ENCODE measurements at regions not wholly inside any gene's neighbourhood (a gene's known extent, or its start where the extent isn't known, plus 50 kb on each side); places are given as distances from the start of the nearest gene placed in this dataset.

GRCh38 chr5:167658889-167659288 is 632.6 kb upstream of the WWC1 start:
- Histone ChIP-seq H3K9me3 (ENCODE audit: control insufficient read depth in 3 of 3, low read length in 3 of 3) (no peaks in the 10 kb centered on the region), H3K4me3 (ENCODE audit: low read length in 3 of 3) (no peak overlapping the region), H3K27ac (ENCODE audit: low read depth, low read length) (no peak overlapping the region)

DNA sequence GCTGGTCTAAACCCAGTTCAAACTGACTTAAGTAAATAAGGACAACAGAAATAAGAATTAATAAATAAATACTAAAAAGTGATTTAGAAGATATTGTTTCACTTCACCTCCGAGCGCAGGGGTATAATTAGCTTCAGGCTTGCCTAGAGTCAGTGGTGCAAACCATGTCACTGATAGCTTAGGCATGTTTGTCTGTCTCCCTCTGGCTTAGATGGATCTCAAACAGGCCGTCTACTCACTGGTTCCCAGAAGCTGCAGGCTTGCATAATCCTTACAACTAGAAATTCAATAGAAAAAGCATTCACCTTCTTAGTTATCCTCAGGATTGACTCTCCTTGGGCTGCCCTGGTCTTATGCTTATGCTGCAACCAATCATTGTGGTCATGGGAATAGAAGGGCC is 629.8 kb upstream of the WWC1 start:
- Histone ChIP-seq H3K9me3 (ENCODE audit: control insufficient read depth in 3 of 3, low read length in 3 of 3) (no peaks in the 10 kb centered on the region), H3K27me3 (ENCODE audit: control insufficient read depth in 3 of 3, insufficient read depth in 3 of 3, low read length in 3 of 3) (no peaks in the 10 kb centered on the region), H3K9ac (ENCODE audit: low read depth in 1 of 3, low read length in 3 of 3) (no peak overlapping the region), H3K27ac (ENCODE audit: low read depth, low read length) (no peak overlapping the region), H3K36me3 (ENCODE audit: control insufficient read depth in 3 of 3, insufficient read depth in 3 of 3, low read length in 3 of 3) (no peaks in the 10 kb centered on the region), H3K4me3 (ENCODE audit: low read length in 3 of 3) (no peak overlapping the region), H3K4me1 (ENCODE audit: control insufficient read depth in 3 of 3, insufficient read depth in 3 of 3, low read length in 3 of 3) (no peaks in the 10 kb centered on the region)

More at GRCh38 chr5:167658889-167659288, 632.6 kb upstream of the WWC1 start:
- Histone ChIP-seq H3K9ac (ENCODE audit: low read depth in 1 of 3, low read length in 3 of 3) (no peak overlapping the region), H3K4me1 (ENCODE audit: control insufficient read depth in 3 of 3, insufficient read depth in 3 of 3, low read length in 3 of 3) (no peaks in the 10 kb centered on the region), H3K27me3 (ENCODE audit: control insufficient read depth in 3 of 3, insufficient read depth in 3 of 3, low read length in 3 of 3) (no peaks in the 10 kb centered on the region), H3K36me3 (ENCODE audit: control insufficient read depth in 3 of 3, insufficient read depth in 3 of 3, low read length in 3 of 3) (no peaks in the 10 kb centered on the region)

- Histone ChIP-seq H3K4me3 (ENCODE audit: low read length in 3 of 3) (no peak overlapping the region), H3K4me1 (ENCODE audit: control insufficient read depth in 3 of 3, insufficient read depth in 3 of 3, low read length in 3 of 3) (no peaks in the 10 kb centered on the region)
Measured at GRCh38 chr5:167664222-167664804, 627.1 kb upstream of the WWC1 start.

DNA sequence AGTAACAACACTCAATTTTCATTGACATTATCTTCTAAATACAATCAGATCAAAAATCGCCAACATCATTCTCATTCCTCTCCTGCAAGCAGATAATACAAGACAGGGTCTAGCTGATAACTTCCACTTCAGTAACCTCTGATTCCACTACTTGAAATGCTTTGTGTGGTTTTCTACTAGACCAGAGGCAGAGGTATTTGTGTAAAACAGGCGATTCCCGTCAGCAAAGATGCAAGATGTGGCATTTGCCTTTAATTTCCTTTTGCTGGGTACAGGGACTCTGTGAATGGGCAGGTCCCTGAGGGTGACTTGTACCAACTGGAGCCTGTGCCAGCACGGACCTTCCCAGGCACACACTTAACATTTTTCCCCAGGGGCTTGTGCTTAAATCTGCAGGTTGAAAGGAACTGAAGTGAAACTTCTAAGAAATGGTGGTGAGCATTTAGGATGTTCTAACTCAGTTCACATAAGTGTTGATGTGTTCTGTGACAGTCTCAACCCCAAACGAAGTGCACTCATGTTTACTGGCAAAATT is 625.5 kb upstream of the WWC1 start:
- no peak overlapping the region for H3K9ac ChIP-seq (ENCODE audit: low read depth in 1 of 3, low read length in 3 of 3)
- no peak overlapping the region for H3K27ac ChIP-seq (ENCODE audit: low read depth, low read length)
- no peaks in the 10 kb centered on the region for H3K9me3 ChIP-seq (ENCODE audit: control insufficient read depth in 3 of 3, low read length in 3 of 3)
- no peak overlapping the region for H3K4me3 ChIP-seq (ENCODE audit: low read length in 3 of 3)
- no peaks in the 10 kb centered on the region for H3K36me3 ChIP-seq (ENCODE audit: control insufficient read depth in 3 of 3, insufficient read depth in 3 of 3, low read length in 3 of 3)
- H3K27me3 ChIP-seq (ENCODE audit: control insufficient read depth in 3 of 3, insufficient read depth in 3 of 3, low read length in 3 of 3) = no peaks in the 10 kb centered on the region
- no peaks in the 10 kb centered on the region for H3K4me1 ChIP-seq (ENCODE audit: control insufficient read depth in 3 of 3, insufficient read depth in 3 of 3, low read length in 3 of 3)

More at GRCh38 chr5:167664222-167664804, 627.1 kb upstream of the WWC1 start:
- Histone ChIP-seq H3K27me3 (ENCODE audit: control insufficient read depth in 3 of 3, insufficient read depth in 3 of 3, low read length in 3 of 3) (no peaks in the 10 kb centered on the region), H3K36me3 (ENCODE audit: control insufficient read depth in 3 of 3, insufficient read depth in 3 of 3, low read length in 3 of 3) (no peaks in the 10 kb centered on the region), H3K27ac (ENCODE audit: low read depth, low read length) (no peak overlapping the region), H3K9ac (ENCODE audit: low read depth in 1 of 3, low read length in 3 of 3) (no peak overlapping the region), H3K9me3 (ENCODE audit: control insufficient read depth in 3 of 3, low read length in 3 of 3) (no peaks in the 10 kb centered on the region)

DNA sequence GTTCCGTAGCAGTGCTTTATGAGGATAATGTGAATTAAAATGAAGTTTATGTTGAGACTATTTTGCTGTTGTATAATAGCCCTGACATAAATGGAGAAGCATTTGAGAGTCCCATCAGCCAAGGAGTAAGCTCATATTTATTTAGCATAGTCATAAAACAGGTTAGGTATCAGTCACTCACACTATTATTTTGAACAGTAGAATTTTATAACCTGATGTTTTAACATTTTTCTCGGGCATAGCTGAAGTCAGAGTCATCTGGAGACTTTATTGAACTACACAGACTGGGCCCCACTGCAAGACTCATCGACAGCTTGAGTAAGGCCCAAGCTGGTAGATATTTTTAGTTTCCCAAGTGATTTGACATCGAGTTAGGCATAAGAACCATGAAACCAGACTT is 620.3 kb upstream of the WWC1 start:
- H3K4me1 ChIP-seq (ENCODE audit: control insufficient read depth in 3 of 3, insufficient read depth in 3 of 3, low read length in 3 of 3) = no peaks in the 10 kb centered on the region
- no peak overlapping the region for H3K27ac ChIP-seq (ENCODE audit: low read depth, low read length)
- no peak overlapping the region for H3K4me3 ChIP-seq (ENCODE audit: low read length in 3 of 3)
- H3K9ac ChIP-seq (ENCODE audit: low read depth in 1 of 3, low read length in 3 of 3) = no peak overlapping the region
- no peaks in the 10 kb centered on the region for H3K27me3 ChIP-seq (ENCODE audit: control insufficient read depth in 3 of 3, insufficient read depth in 3 of 3, low read length in 3 of 3)
- H3K36me3 ChIP-seq (ENCODE audit: control insufficient read depth in 3 of 3, insufficient read depth in 3 of 3, low read length in 3 of 3) = no peaks in the 10 kb centered on the region
- peaks cover 0 to 2% (median 0%) of the 10 kb centered on the region in 3 donors for H3K9me3 ChIP-seq (ENCODE audit: control insufficient read depth in 3 of 3, low read length in 3 of 3)

- Histone ChIP-seq H3K36me3 (ENCODE audit: control insufficient read depth in 3 of 3, insufficient read depth in 3 of 3, low read length in 3 of 3) (no peaks in the 10 kb centered on the region), H3K4me1 (ENCODE audit: control insufficient read depth in 3 of 3, insufficient read depth in 3 of 3, low read length in 3 of 3) (no peaks in the 10 kb centered on the region), H3K4me3 (ENCODE audit: low read length in 3 of 3) (no peak overlapping the region), H3K27ac (ENCODE audit: low read depth, low read length) (no peak overlapping the region), H3K9ac (ENCODE audit: low read depth in 1 of 3, low read length in 3 of 3) (no peak overlapping the region), H3K27me3 (ENCODE audit: control insufficient read depth in 3 of 3, insufficient read depth in 3 of 3, low read length in 3 of 3) (no peaks in the 10 kb centered on the region), H3K9me3 (ENCODE audit: control insufficient read depth in 3 of 3, low read length in 3 of 3) (peaks cover 0 to 2% (median 0%) of the 10 kb centered on the region in 3 donors)
Measured at GRCh38 chr5:167673942-167674341, 617.5 kb upstream of the WWC1 start.

DNA sequence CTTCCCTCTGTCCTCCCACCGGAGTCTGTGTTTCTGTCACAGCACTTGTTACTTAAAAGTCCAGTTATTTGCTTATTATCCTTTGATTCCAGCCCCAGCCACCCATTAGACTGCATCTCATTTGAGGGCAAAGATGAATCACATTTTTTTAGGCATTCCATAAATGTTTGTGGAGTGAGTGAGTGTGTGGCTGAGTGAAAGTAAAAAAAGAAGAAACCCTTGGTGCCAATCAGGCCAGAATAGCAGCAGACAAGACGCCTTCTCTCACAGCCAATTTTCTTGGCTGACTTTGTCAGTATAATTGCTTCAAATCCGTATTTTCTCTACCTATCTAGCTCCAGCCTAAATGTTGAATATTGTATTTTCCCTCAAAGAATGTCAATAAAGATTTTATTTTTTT is 613.0 kb upstream of the WWC1 start:
- Histone ChIP-seq H3K4me3 (ENCODE audit: low read length in 3 of 3) (no peak overlapping the region), H3K9me3 (ENCODE audit: control insufficient read depth in 3 of 3, low read length in 3 of 3) (peaks cover 0 to 2% (median 0%) of the 10 kb centered on the region in 3 donors), H3K27ac (ENCODE audit: low read depth, low read length) (no peak overlapping the region), H3K27me3 (ENCODE audit: control insufficient read depth in 3 of 3, insufficient read depth in 3 of 3, low read length in 3 of 3) (no peaks in the 10 kb centered on the region), H3K9ac (ENCODE audit: low read depth in 1 of 3, low read length in 3 of 3) (no peak overlapping the region), H3K4me1 (ENCODE audit: control insufficient read depth in 3 of 3, insufficient read depth in 3 of 3, low read length in 3 of 3) (no peaks in the 10 kb centered on the region), H3K36me3 (ENCODE audit: control insufficient read depth in 3 of 3, insufficient read depth in 3 of 3, low read length in 3 of 3) (no peaks in the 10 kb centered on the region)

DNA sequence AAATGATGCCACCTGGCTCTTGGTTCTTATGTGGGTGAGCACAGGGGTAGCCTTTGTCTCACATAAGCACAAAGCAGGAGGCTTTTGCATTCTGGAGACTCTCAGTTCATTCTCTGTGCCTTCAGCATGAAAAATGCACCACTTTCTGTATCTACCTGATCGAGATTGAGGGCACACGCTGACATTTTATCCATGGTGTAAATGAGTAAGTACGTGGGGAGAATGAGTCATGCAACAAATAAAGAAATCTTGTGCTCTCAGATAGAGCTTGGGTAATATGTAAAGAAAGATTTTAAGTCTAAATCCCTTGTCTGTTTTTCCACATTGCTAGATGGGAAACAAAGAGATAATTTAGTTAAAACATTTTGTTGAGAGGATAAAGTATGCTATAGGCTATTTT is 607.2 kb upstream of the WWC1 start:
- Histone ChIP-seq H3K27me3 (ENCODE audit: control insufficient read depth in 3 of 3, insufficient read depth in 3 of 3, low read length in 3 of 3) (no peaks in the 10 kb centered on the region), H3K4me3 (ENCODE audit: low read length in 3 of 3) (no peak overlapping the region), H3K36me3 (ENCODE audit: control insufficient read depth in 3 of 3, insufficient read depth in 3 of 3, low read length in 3 of 3) (no peaks in the 10 kb centered on the region), H3K4me1 (ENCODE audit: control insufficient read depth in 3 of 3, insufficient read depth in 3 of 3, low read length in 3 of 3) (no peaks in the 10 kb centered on the region), H3K9me3 (ENCODE audit: control insufficient read depth in 3 of 3, low read length in 3 of 3) (no peaks in the 10 kb centered on the region), H3K9ac (ENCODE audit: low read depth in 1 of 3, low read length in 3 of 3) (no peak overlapping the region), H3K27ac (ENCODE audit: low read depth, low read length) (no peak overlapping the region)

GRCh38 chr5:167688341-167689130 is 602.9 kb upstream of the WWC1 start:
- Histone ChIP-seq H3K4me3 (ENCODE audit: low read length in 3 of 3) (no peak overlapping the region), H3K9me3 (ENCODE audit: control insufficient read depth in 3 of 3, low read length in 3 of 3) (no peaks in the 10 kb centered on the region), H3K27ac (ENCODE audit: low read depth, low read length) (no peak overlapping the region), H3K4me1 (ENCODE audit: control insufficient read depth in 3 of 3, insufficient read depth in 3 of 3, low read length in 3 of 3) (no peaks in the 10 kb centered on the region), H3K27me3 (ENCODE audit: control insufficient read depth in 3 of 3, insufficient read depth in 3 of 3, low read length in 3 of 3) (no peaks in the 10 kb centered on the region), H3K9ac (ENCODE audit: low read depth in 1 of 3, low read length in 3 of 3) (no peak overlapping the region), H3K36me3 (ENCODE audit: control insufficient read depth in 3 of 3, insufficient read depth in 3 of 3, low read length in 3 of 3) (no peaks in the 10 kb centered on the region)

All from skeletal muscle tissue (tissue), 3 donors.